ENCODE measurements at regions not wholly inside any gene's neighbourhood (a gene's known extent, or its start where the extent isn't known, plus 50 kb on each side); places are given as distances from the start of the nearest gene placed in this dataset.

DNA sequence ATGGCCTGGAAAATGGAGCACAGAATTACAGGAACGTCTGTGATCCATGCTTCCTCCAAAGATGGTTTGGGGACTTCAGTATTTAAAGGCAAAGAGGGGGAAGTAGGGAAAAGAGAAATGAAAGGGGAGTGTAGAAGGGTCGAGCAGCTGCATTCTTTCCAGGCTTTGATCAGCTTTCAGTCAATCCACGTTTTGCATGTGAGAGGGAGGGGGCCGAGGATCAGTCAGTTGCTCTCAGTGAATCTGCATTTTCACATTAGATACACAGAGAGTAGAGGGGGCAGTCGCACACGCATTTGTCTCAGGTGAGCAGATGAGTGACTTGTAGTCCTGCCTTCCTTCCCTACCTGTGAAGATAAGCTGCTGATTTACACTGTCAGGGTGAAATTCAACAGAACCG, 78.8 kb downstream of the FOXF2 start:
- no peak overlapping the region for H3K18ac ChIP-seq (ENCODE audit: insufficient read length, low read depth, low read length)
- Mint-ChIP-seq H3K9me3 (no peaks in the 10 kb centered on the region), H3K4me3 (peak overlapping the region; percentile 14 to 28; a peak in 2 of 5 replicates), H3K27me3 (ENCODE audit: low read depth) (peaks cover 5% of the 10 kb centered on the region; the same call in 1 of the 2 replicates), H3K36me3 (ENCODE audit: insufficient read depth in 1 of 3, low read depth in 3 of 3) (no peaks in the 10 kb centered on the region), H3K27ac (peak overlapping the region in 1 of 3 experiments; percentile 92; a peak in 2 of 7 replicates), H3K4me1 (peaks cover 36 to 37% of the 10 kb centered on the region in 2 experiments)
- no peaks in the 10 kb centered on the region for H3K23me2 ChIP-seq (ENCODE audit: insufficient read length, low read depth, low read length, poor library complexity, severe bottlenecking)
- no peak overlapping the region for H4K8ac ChIP-seq (replicated peaks; ENCODE audit: insufficient read length, low read depth, low read length)
- H3T11ph ChIP-seq (ENCODE audit: low read length), result no peak overlapping the region
- H3K4me2 ChIP-seq (ENCODE audit: insufficient read depth, insufficient read length, low read length), result peak overlapping the region; percentile 7
- H3K9ac ChIP-seq (ENCODE audit: extremely low read depth, insufficient read length, low read length), result no peak overlapping the region
- no peaks in the 10 kb centered on the region for H3K27me3 ChIP-seq (ENCODE audit: insufficient read depth, low read length)
- no peak overlapping the region for H2BK12ac ChIP-seq (ENCODE audit: insufficient read length, low read depth, low read length)
- H3K79me1 ChIP-seq (ENCODE audit: insufficient read depth, low read depth, low read length, poor library complexity, severe bottlenecking), result no peaks in the 10 kb centered on the region
- no peak overlapping the region for H3K56ac ChIP-seq (ENCODE audit: insufficient read length, low read depth, low read length)
- H2BK120ac ChIP-seq (ENCODE audit: low read depth, low read length, poor library complexity, severe bottlenecking), result no peak overlapping the region
- no peak overlapping the region for H4K5ac ChIP-seq (ENCODE audit: insufficient read length, low read depth, low read length)
- H4K91ac ChIP-seq (ENCODE audit: insufficient read length, low read depth, low read length), result no peak overlapping the region
- H2BK5ac ChIP-seq (ENCODE audit: insufficient read length, low read length), result no peak overlapping the region
- no CpG with 5 or more reads among the region's 7 CpGs for WGBS (ENCODE audit: extremely low coverage, insufficient read length, low lambda C conversion rate)
- TF ChIP-seq CTCF (conservative IDR thresholded peaks at IDR 0.05), result no peak
- H3K27ac ChIP-seq (ENCODE audit: insufficient read length, low read depth, low read length), result no peak overlapping the region
- H2AFZ ChIP-seq (ENCODE audit: low read length), result no peak overlapping the region
- DNase-seq, result peak; percentile 44
- no peak overlapping the region for H3K4ac ChIP-seq (ENCODE audit: low read depth, low read length)
- no peaks in the 10 kb centered on the region for H3K9me3 ChIP-seq (ENCODE audit: control insufficient read depth, low read depth, low read length)
- no peaks in the 10 kb centered on the region for H3K79me2 ChIP-seq (ENCODE audit: insufficient read depth, low read length)
- H3K4me1 ChIP-seq (ENCODE audit: insufficient read depth, low read length), result peaks cover 8% of the 10 kb centered on the region; the same call in 1 of the 2 replicates
- H3K14ac ChIP-seq (ENCODE audit: insufficient read depth, low read length), result no peak overlapping the region
- H2BK20ac ChIP-seq (ENCODE audit: low read depth, low read length, poor library complexity, severe bottlenecking), result no peak overlapping the region
- no peak overlapping the region for H3K23ac ChIP-seq (ENCODE audit: insufficient read length, low read depth, low read length)
- H2AK5ac ChIP-seq (ENCODE audit: insufficient read length, low read length), result no peak overlapping the region
- no peak overlapping the region for H2BK15ac ChIP-seq (ENCODE audit: low read depth, low read length)
- H4K20me1 ChIP-seq (ENCODE audit: control insufficient read depth, insufficient read depth, insufficient read length), result no peaks in the 10 kb centered on the region

Data from H9 (cell line).